HepG2 (cell line): ENCODE measurements at regions not wholly inside any gene's neighbourhood (a gene's known extent, or its start where the extent isn't known, plus 50 kb on each side); places are given as distances from the start of the nearest gene placed in this dataset.

Experiments used
- ATAC-seq: fragments of 200-7000 bp; cut with Tn5 transposase; 3 replicates; pipeline ENCODE4 v1.9.1; 2020; ENCODE audit warnings: mild to moderate bottlenecking, moderate library complexity
- BruUV-seq: library from RNA; stranded (reverse); fragments of 400-500 nt; replicated peaks from 2 replicates; lab custom pipeline; 2021; lab: Mats Ljungman, UMichigan
- CTCF ChIA-PET: fragments of 300-600 bp; formaldehyde crosslinking; extraction: SDS; loops from one replicate; lab custom pipeline; 2021; ENCODE audit warnings: low total read pairs, inconsistent platforms, low intra/inter-chr PET ratio; lab: Yijun Ruan, JAX
- POLR2A ChIA-PET: fragments of 350-600 bp; sonication (Branson Sonifier 250); formaldehyde crosslinking; loops from one replicate; lab custom pipeline; 2020; ENCODE audit warnings: antibody characterized with exemption, inconsistent platforms; lab: Yijun Ruan, JAX
- DNase-seq: peaks from one replicate; pipeline ENCODE4 v3.0.0-alpha.2; 2015; ENCODE audit warnings: low spot score
- FAIRE-seq: peaks from 3 replicates; lab custom pipeline; 2011; peaks lifted over from hg19 to GRCh38; lab: Jason Lieb, UNC
- H2AFZ ChIP-seq: one replicate; pipeline ENCODE4 v1.6.1; 2011; ENCODE audit warnings: low read length, inconsistent platforms
- H3K27ac ChIP-seq: fragments of 300-600 bp; 3 replicates; pipeline ENCODE4 v1.8.0; 2011; ENCODE audit warnings: mixed run types, mild to moderate bottlenecking, mixed read lengths, low read length, inconsistent platforms; ENCODE audit not compliant: insufficient read depth; ENCODE audit errors: extremely low read length
- H3K27me3 ChIP-seq, 2 experiments: fragments of 200-600 bp in 1 of 2; 2 replicates in 1 of 2; 3 replicates in 1 of 2; pipeline versions ENCODE4 v1.6.0 to v1.8.0; 2011; ENCODE audit warnings: low read length in 2 of 2, mild to moderate bottlenecking in 2 of 2, moderate library complexity in 2 of 2, inconsistent platforms in 1 of 2; ENCODE audit not compliant: insufficient read depth in 2 of 2, control insufficient read depth in 1 of 2
- H3K36me3 ChIP-seq, 2 experiments: fragments of 200-600 bp in 1 of 2; replicated peaks in 1 of 2; 2 replicates in 1 of 2; 3 replicates in 1 of 2; pipeline versions ENCODE4 v1.5.1 to v1.8.0; 2011; ENCODE audit warnings: low read length in 2 of 2, inconsistent platforms in 1 of 2; ENCODE audit not compliant: insufficient read depth in 2 of 2, control insufficient read depth in 1 of 2
- H3K4me1 ChIP-seq: 2 replicates; pipeline ENCODE4 v1.5.1; 2012; ENCODE audit warnings: low read length, inconsistent platforms; ENCODE audit not compliant: insufficient read depth
- H3K4me2 ChIP-seq: 2 replicates; pipeline ENCODE4 v1.6.0; 2011; ENCODE audit warnings: low read depth, low read length, inconsistent platforms
- H3K4me3 ChIP-seq, 3 experiments: fragments of 200-600 bp in 1 of 3; sonication (generic), shearing (Covaris generic) in 1 of 3; replicated peaks in 1 of 3; 2 replicates each; pipeline ENCODE4 v1.5.1; 2011 to 2016; ENCODE audit warnings: low read length in 3 of 3, inconsistent platforms in 2 of 3, low read depth in 2 of 3, mild to moderate bottlenecking in 2 of 3, control low read depth in 1 of 3, mixed read lengths in 1 of 3; ENCODE audit not compliant: insufficient read depth in 1 of 3
- H3K79me2 ChIP-seq: one replicate; pipeline ENCODE4 v1.6.1; 2011; ENCODE audit warnings: low read length, inconsistent platforms; ENCODE audit not compliant: insufficient read depth
- H3K9ac ChIP-seq: 2 replicates; pipeline ENCODE4 v1.6.0; 2011; ENCODE audit warnings: mild to moderate bottlenecking, low read depth, low read length, inconsistent platforms; ENCODE audit not compliant: insufficient read depth
- H3K9me3 ChIP-seq: 2 replicates; pipeline ENCODE4 v1.5.1; 2012; ENCODE audit warnings: mild to moderate bottlenecking, low read length
- H4K20me1 ChIP-seq: 2 replicates; pipeline ENCODE4 v1.6.0; 2011; ENCODE audit warnings: inconsistent platforms, mild to moderate bottlenecking, low read length, moderate library complexity; ENCODE audit not compliant: insufficient read depth
- BHLHE40 ChIP-seq: IDR thresholded peaks from 2 replicates; pipeline ENCODE4 v1.6.1; 2011; ENCODE audit warnings: low read length, improper control_type of control experiment
- BRD4 ChIP-seq: sonication (generic); formaldehyde crosslinking; IDR thresholded peaks from 2 replicates; pipeline ENCODE4 v1.4.0; 2020; ENCODE audit warnings: missing genetic modification reagents
- BRF2 ChIP-seq: sonication (generic); formaldehyde crosslinking; IDR thresholded peaks from 2 replicates; pipeline ENCODE4 v1.8.1; 2022; ENCODE audit warnings: mild to moderate bottlenecking, missing genetic modification reagents
- EHMT2 ChIP-seq: fragments of 200-600 bp; sonication (generic); IDR thresholded peaks from 2 replicates; pipeline ENCODE4 v1.7.0; 2017; ENCODE audit warnings: antibody characterized with exemption, low read depth, low read length, borderline replicate concordance
- HMGXB3 ChIP-seq: sonication (generic); formaldehyde crosslinking; IDR thresholded peaks from 2 replicates; pipeline ENCODE4 v1.4.0; 2020; ENCODE audit warnings: missing genetic modification reagents, borderline replicate concordance
- KLF16 ChIP-seq, 2 experiments: sonication (generic) in 1 of 2; formaldehyde crosslinking in 1 of 2; IDR thresholded peaks; 2 replicates each; pipeline versions ENCODE4 v1.6.1 to v1.8.0; 2016 to 2023; ENCODE audit warnings: missing genetic modification reagents in 2 of 2, missing compliant biosample characterization in 1 of 2
- KLF9 ChIP-seq: IDR thresholded peaks from 2 replicates; pipeline ENCODE4 v1.6.1; 2016; ENCODE audit warnings: low read depth
- MEIS1 ChIP-seq: sonication (generic); formaldehyde crosslinking; IDR thresholded peaks from 2 replicates; pipeline ENCODE4 v1.9.0; 2021; ENCODE audit warnings: mild to moderate bottlenecking, missing genetic modification reagents, moderate library complexity, borderline replicate concordance
- MXD3 ChIP-seq: IDR thresholded peaks from 2 replicates; pipeline ENCODE4 v1.6.1; 2016; ENCODE audit warnings: mild to moderate bottlenecking, missing biosample characterization, missing genetic modification reagents
- NCOA5 ChIP-seq: sonication (generic); formaldehyde crosslinking; IDR thresholded peaks from 2 replicates; pipeline ENCODE4 v1.4.0; 2020; ENCODE audit warnings: missing genetic modification reagents
- PCBP2 ChIP-seq: fragments of 200-400 bp; formaldehyde crosslinking; optimal IDR thresholded peaks from 2 replicates; pipeline ENCODE3; 2018; ENCODE audit warnings: low read length, low read depth; ENCODE audit not compliant: poor library complexity, severe bottlenecking
- PHB2 ChIP-seq: fragments of 450-650 bp; IDR thresholded peaks from 2 replicates; pipeline ENCODE4 v1.6.1; 2018; ENCODE audit not compliant: partially characterized antibody
- RELA ChIP-seq: sonication (generic); formaldehyde crosslinking; IDR thresholded peaks from 2 replicates; pipeline ENCODE4 v1.4.0; 2020; ENCODE audit warnings: missing genetic modification reagents
- ZNF451 ChIP-seq: sonication (generic); formaldehyde crosslinking; IDR thresholded peaks from 2 replicates; pipeline ENCODE4 v1.5.0; 2020; ENCODE audit warnings: mild to moderate bottlenecking, missing genetic modification reagents
- ZNF747 ChIP-seq: sonication (generic); formaldehyde crosslinking; IDR thresholded peaks from 2 replicates; pipeline ENCODE4 v1.8.1; 2023; ENCODE audit warnings: missing genetic modification reagents, mild to moderate bottlenecking, borderline replicate concordance
- ZUFSP ChIP-seq: sonication (generic); formaldehyde crosslinking; IDR thresholded peaks from 2 replicates; pipeline ENCODE4 v1.9.0; 2021; ENCODE audit warnings: missing genetic modification reagents, mild to moderate bottlenecking, borderline replicate concordance
- WGBS: methylation state at CpG from one replicate; pipeline ENCODE4 v1.1.6; 2017; ENCODE audit warnings: low lambda C conversion rate; 5-methylcytosine and 5-hydroxymethylcytosine counted together
- in situ Hi-C: cut with HindIII; loops from 2 replicates; pipeline ENCODE4 v1.10.0; 2017; ENCODE audit warnings: low pct_unique_long_range_greater_than_20kb; ENCODE audit not compliant: extremely low pct_ligation_motif_present
- intact Hi-C: fragments of 100-400 bp; cut with micrococcal nuclease; formaldehyde crosslinking; loops from one replicate; pipeline ENCODE4 v1.10.0; 2022; ENCODE audit not compliant: unreplicated experiment

GRCh38 chr9:16217943-16218701, 652.3 kb downstream of the BNC2 start (continued):
- TF ChIP-seq EHMT2 (no peak), ZNF451 (no peak), NCOA5 (CRISPR knock-in tag) (no peak), PHB2 (no peak), PCBP2 (no peak), RELA (CRISPR knock-in tag) (no peak), ZUFSP (no peak)

GRCh38 chr9:16221366-16221765, 649.1 kb downstream of the BNC2 start:
- POLR2A ChIA-PET: no interaction called here
- no peak overlapping the region for H3K9ac ChIP-seq
- no peak overlapping the region for H3K4me2 ChIP-seq
- H4K20me1 ChIP-seq: no peaks in the 10 kb centered on the region
- no peak overlapping the region for H2AFZ ChIP-seq
- ATAC-seq (no peak), FAIRE-seq (no peak), DNase-seq (no peak)
- in situ Hi-C loops: no loop called here
- peaks cover 0 to 3% of the 10 kb centered on the region in 2 experiments; a peak in 1 of 5 replicates for H3K27me3 ChIP-seq
- intact Hi-C loops: no loop called here
- H3K9me3 ChIP-seq: no peaks in the 10 kb centered on the region
- CTCF ChIA-PET: no interaction called here
- no TSS peak for BruUV-seq
- no peak overlapping the region for H3K27ac ChIP-seq
- WGBS: 17% methylated on average over 6 of the region's 6 CpGs
- no peaks in the 10 kb centered on the region for H3K79me2 ChIP-seq
- H3K4me1 ChIP-seq: no peaks in the 10 kb centered on the region
- no peak overlapping the region for H3K4me3 ChIP-seq
- H3K36me3 ChIP-seq: no peaks in the 10 kb centered on the region
- TF ChIP-seq BHLHE40 (no peak), BRD4 (CRISPR knock-in tag) (no peak), HMGXB3 (no peak), MXD3 (CRISPR knock-in tag) (no peak), BRF2 (CRISPR knock-in tag) (no peak), KLF16 (CRISPR knock-in tag; IDR thresholded peaks at IDR 0.05) (no peak), ZNF747 (CRISPR knock-in tag) (no peak), KLF9 (CRISPR knock-in tag) (no peak), MEIS1 (CRISPR knock-in tag) (no peak)
